HCT116 (cell line): ENCODE measurements at regions not wholly inside any gene's neighbourhood (a gene's known extent, or its start where the extent isn't known, plus 50 kb on each side); places are given as distances from the start of the nearest gene placed in this dataset.

Source experiments
- ATF3 ChIP-seq: IDR thresholded peaks from 2 replicates; pipeline ENCODE4 v1.6.1; 2012
- CTCF ChIP-seq, 3 experiments: fragments of 200-600 bp in 1 of 3; sonication (generic) in 1 of 3; IDR thresholded peaks in 2 of 3; conservative IDR thresholded peaks in 1 of 3; 2 replicates each; pipeline ENCODE4 v1.5.1; 2012 to 2017; ENCODE audit warnings: low read depth in 2 of 3, low read length in 2 of 3, antibody characterized with exemption in 1 of 3, borderline replicate concordance in 1 of 3, control low read depth in 1 of 3, mild to moderate bottlenecking in 1 of 3, mixed read lengths in 1 of 3, mixed run types in 1 of 3, moderate library complexity in 1 of 3; ENCODE audit not compliant: insufficient read depth in 1 of 3
- ELF1 ChIP-seq: IDR thresholded peaks from 2 replicates; pipeline ENCODE4 v1.6.1; 2012; ENCODE audit warnings: low read depth, borderline replicate concordance
- FOSL1 ChIP-seq: IDR thresholded peaks from 2 replicates; pipeline ENCODE4 v1.6.1; 2012; ENCODE audit warnings: low read depth
- JUND ChIP-seq: IDR thresholded peaks from 2 replicates; pipeline ENCODE4 v1.6.1; 2012
- MAX ChIP-seq: IDR thresholded peaks from 2 replicates; pipeline ENCODE4 v1.6.1; 2012
- REST ChIP-seq: IDR thresholded peaks from 2 replicates; pipeline ENCODE4 v1.6.1; 2012; ENCODE audit warnings: low read depth
- SIN3A ChIP-seq: IDR thresholded peaks from 2 replicates; pipeline ENCODE4 v1.6.1; 2012; ENCODE audit warnings: low read depth

GRCh38 chr2:237025090-237025865 lies 60.4 kb upstream of the COPS8 start (continued):
- TF ChIP-seq CTCF (IDR thresholded peaks at IDR 0.05 in 2 of 3, conservative IDR thresholded peaks at IDR 0.05 in 1 of 3; ENCODE audit: borderline replicate concordance in 1 of 3, insufficient read depth in 1 of 3, low read depth in 2 of 3, low read length in 2 of 3) (no peak), REST (no peak), MAX (peak; percentile 67), SIN3A (peak; percentile 28; the same call in 1 of the 2 replicates), ATF3 (no peak), ELF1 (no peak), FOSL1 (peak; percentile 59; the same call in 1 of the 2 replicates), JUND (peak; percentile 50; the same call in 1 of the 2 replicates)
